Endodermal cell (in vitro differentiated cells): ENCODE measurements at regions not wholly inside any gene's neighbourhood (a gene's known extent, or its start where the extent isn't known, plus 50 kb on each side); places are given as distances from the start of the nearest gene placed in this dataset.

Source experiments
- DNase-seq: peaks from one replicate; pipeline ENCODE4 v3.0.0-alpha.2; 2017
- H3K27ac ChIP-seq: 2 replicates; pipeline ENCODE4 v1.5.1; 2013; ENCODE audit warnings: mild to moderate bottlenecking, low read depth, low read length, moderate library complexity
- H3K27me3 ChIP-seq: 2 replicates; pipeline ENCODE4 v1.6.1; 2013; ENCODE audit warnings: mild to moderate bottlenecking, low read length, moderate library complexity; ENCODE audit not compliant: insufficient read depth, control insufficient read depth, poor library complexity, severe bottlenecking
- H3K36me3 ChIP-seq: 2 replicates; pipeline ENCODE4 v1.7.0; 2013; ENCODE audit warnings: mild to moderate bottlenecking, low read length, moderate library complexity; ENCODE audit not compliant: control insufficient read depth, insufficient read depth
- H3K4me1 ChIP-seq: one replicate; pipeline ENCODE4 v1.7.0; 2013; ENCODE audit warnings: low read length; ENCODE audit not compliant: control insufficient read depth, insufficient read depth
- H3K4me3 ChIP-seq: 2 replicates; pipeline ENCODE4 v1.5.1; 2013; ENCODE audit warnings: mild to moderate bottlenecking, low read length, moderate library complexity
- H3K9ac ChIP-seq: 2 replicates; pipeline ENCODE4 v1.6.1; 2013; ENCODE audit warnings: mild to moderate bottlenecking, low read length, moderate library complexity; ENCODE audit not compliant: poor library complexity, severe bottlenecking; ENCODE audit errors: extremely low read depth
- H3K9me3 ChIP-seq: 2 replicates; pipeline ENCODE4 v1.6.1; 2013; ENCODE audit warnings: mild to moderate bottlenecking, low read length, moderate library complexity; ENCODE audit not compliant: control insufficient read depth
- H3K27ac Mint-ChIP-seq: 2 replicates; pipeline ENCODE4 v1.8.0; 2020; ENCODE audit warnings: mixed read lengths
- H3K27me3 Mint-ChIP-seq: 2 replicates; pipeline ENCODE4 v1.8.0; 2021; ENCODE audit warnings: mild to moderate bottlenecking, mixed read lengths; ENCODE audit not compliant: insufficient read depth
- H3K36me3 Mint-ChIP-seq: 2 replicates; pipeline ENCODE4 v1.8.0; 2020; ENCODE audit warnings: low read depth, mixed read lengths
- H3K4me1 Mint-ChIP-seq: 2 replicates; pipeline ENCODE4 v1.8.0; 2020; ENCODE audit warnings: mixed read lengths
- H3K4me3 Mint-ChIP-seq: 2 replicates; pipeline ENCODE4 v1.8.0; 2020; ENCODE audit warnings: mild to moderate bottlenecking, moderate library complexity, mixed read lengths
- H3K9me3 Mint-ChIP-seq: 2 replicates; pipeline ENCODE4 v1.8.0; 2020; ENCODE audit warnings: mild to moderate bottlenecking, mixed read lengths
- WGBS, 2 experiments: methylation state at CpG; one replicate each; pipeline versions ENCODE4 v1.1.5 to v1.1.7; 2013; ENCODE audit warnings: missing lambda C conversion rate in 2 of 2, mixed read lengths in 1 of 2; ENCODE audit not compliant: insufficient coverage in 1 of 2, insufficient read length in 1 of 2; 5-methylcytosine and 5-hydroxymethylcytosine counted together
- TF ChIP-seq, protein P1 (sequence below): fragments of 200-600 bp; sonication (generic); conservative IDR thresholded peaks from 2 replicates; pipeline ENCODE4 v1.5.0; 2021; ENCODE audit warnings: antibody characterized with exemption, mild to moderate bottlenecking

DNA sequence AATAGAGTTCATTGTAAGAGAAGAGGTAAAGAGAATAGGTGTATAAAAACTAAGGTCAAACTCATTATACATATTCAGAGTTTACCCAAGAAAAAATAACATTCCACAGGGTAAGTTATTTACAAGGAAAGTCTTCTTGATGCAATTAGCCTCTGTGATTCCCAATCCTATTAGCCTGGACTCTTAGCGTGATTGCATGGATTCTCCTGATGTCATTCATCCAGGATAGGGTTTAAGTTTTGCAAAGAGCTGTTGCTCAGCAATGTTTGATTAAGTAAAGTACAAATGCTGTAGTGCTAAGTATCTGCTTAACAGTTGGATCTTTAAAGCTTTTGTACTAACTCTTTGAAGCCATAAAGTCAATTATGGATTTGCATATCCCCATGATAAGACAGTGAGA lies 767.8 kb upstream of the LUZP2 start:
- no peaks in the 10 kb centered on the region for H3K36me3 ChIP-seq
- H3K27me3 ChIP-seq, result no peaks in the 10 kb centered on the region
- no peaks in the 10 kb centered on the region for H3K9me3 ChIP-seq
- DNase-seq, result no peak
- 87 to 88% methylated on average over 1 of the region's 1 CpG for WGBS, 2 experiments
- Mint-ChIP-seq H3K27ac (no peak overlapping the region), H3K36me3 (peaks cover 3% of the 10 kb centered on the region), H3K4me1 (peaks cover 10% of the 10 kb centered on the region), H3K4me3 (no peak overlapping the region), H3K27me3 (no peaks in the 10 kb centered on the region), H3K9me3 (peaks cover 7% of the 10 kb centered on the region)
- H3K4me1 ChIP-seq, result no peaks in the 10 kb centered on the region
- H3K27ac ChIP-seq, result no peak overlapping the region
- no peak overlapping the region for H3K9ac ChIP-seq
- H3K4me3 ChIP-seq, result no peak overlapping the region
- TF ChIP-seq, protein P1, sequence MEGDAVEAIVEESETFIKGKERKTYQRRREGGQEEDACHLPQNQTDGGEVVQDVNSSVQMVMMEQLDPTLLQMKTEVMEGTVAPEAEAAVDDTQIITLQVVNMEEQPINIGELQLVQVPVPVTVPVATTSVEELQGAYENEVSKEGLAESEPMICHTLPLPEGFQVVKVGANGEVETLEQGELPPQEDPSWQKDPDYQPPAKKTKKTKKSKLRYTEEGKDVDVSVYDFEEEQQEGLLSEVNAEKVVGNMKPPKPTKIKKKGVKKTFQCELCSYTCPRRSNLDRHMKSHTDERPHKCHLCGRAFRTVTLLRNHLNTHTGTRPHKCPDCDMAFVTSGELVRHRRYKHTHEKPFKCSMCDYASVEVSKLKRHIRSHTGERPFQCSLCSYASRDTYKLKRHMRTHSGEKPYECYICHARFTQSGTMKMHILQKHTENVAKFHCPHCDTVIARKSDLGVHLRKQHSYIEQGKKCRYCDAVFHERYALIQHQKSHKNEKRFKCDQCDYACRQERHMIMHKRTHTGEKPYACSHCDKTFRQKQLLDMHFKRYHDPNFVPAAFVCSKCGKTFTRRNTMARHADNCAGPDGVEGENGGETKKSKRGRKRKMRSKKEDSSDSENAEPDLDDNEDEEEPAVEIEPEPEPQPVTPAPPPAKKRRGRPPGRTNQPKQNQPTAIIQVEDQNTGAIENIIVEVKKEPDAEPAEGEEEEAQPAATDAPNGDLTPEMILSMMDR, result no peak

DNA sequence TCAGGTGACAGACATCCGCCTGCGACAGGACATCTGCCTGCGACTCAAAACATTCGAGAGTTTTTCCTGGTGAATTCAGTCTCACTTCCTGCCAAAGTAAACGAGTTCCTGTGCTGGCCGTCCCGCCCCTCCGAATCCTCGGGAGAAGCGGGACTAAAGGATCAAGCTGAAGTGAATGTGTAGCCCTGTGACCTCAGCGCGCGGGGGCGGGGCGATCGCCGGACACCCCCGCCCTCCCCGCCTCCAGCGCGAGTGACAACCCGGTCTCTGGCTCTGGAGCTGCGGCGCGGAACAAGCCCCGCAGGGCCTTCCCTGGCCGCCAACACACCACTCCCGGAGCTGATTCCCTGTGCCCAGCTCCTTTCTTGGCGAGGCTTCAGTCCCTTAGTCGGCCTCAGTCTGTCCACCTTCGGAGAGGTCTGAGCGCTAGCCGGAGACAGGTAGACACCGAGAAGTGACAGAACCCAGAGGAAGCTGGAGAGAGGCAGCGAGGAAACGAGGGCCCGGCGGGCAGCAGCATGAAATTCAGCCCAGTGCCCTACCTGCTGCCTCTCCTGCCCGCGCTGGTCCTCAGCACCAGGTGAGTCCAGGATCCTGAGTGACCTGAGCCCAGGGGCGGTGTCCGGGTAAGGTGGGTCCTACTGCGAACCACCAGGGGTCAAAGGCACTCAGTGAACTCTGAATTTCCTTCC lies 766.4 kb upstream of the LUZP2 start:
- peaks cover 3% of the 10 kb centered on the region for H3K36me3 Mint-ChIP-seq
- Histone ChIP-seq H3K9me3 (no peaks in the 10 kb centered on the region), H3K27ac (no peak overlapping the region), H3K27me3 (no peaks in the 10 kb centered on the region), H3K9ac (no peak overlapping the region), H3K36me3 (no peaks in the 10 kb centered on the region), H3K4me3 (no peak overlapping the region), H3K4me1 (no peaks in the 10 kb centered on the region)
- H3K27me3 Mint-ChIP-seq, result no peaks in the 10 kb centered on the region
- H3K4me3 Mint-ChIP-seq, result no peak overlapping the region
- TF ChIP-seq, protein P1, result no peak
- H3K4me1 Mint-ChIP-seq, result peaks cover 10% of the 10 kb centered on the region
- 97% methylated on average over 24 to 43 of the region's 43 CpGs for WGBS, 2 experiments
- DNase-seq, result no peak
- H3K9me3 Mint-ChIP-seq, result peaks cover 7% of the 10 kb centered on the region
- no peak overlapping the region for H3K27ac Mint-ChIP-seq

DNA sequence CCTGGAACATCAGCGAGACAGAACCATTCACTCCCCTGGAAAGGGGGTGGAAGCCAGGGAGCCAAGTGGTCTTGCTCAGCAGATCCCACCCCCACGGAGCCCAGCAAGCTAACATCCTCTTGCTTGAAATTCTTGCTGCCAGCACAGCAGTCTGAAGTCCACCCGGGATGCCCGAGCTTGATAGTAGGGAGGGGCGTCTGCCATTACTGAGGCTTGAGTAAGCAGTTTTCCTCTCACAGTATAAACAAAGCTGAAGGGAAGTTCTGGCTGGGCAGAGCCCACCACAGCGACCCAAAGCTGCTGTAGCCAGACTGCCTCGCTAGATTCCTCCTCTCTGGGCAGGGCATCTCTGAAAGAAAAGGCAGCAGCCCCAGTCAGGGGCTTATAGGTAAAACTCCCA lies 764.8 kb upstream of the LUZP2 start:
- H3K4me3 ChIP-seq, result no peak overlapping the region
- no peak overlapping the region for H3K9ac ChIP-seq
- H3K27ac ChIP-seq, result no peak overlapping the region
- WGBS, 2 experiments, result 81 to 89% methylated on average over 3 to 7 of the region's 7 CpGs
- H3K9me3 ChIP-seq, result no peaks in the 10 kb centered on the region
- Mint-ChIP-seq H3K27ac (peak overlapping the region; percentile 36), H3K4me3 (no peak overlapping the region), H3K27me3 (no peaks in the 10 kb centered on the region), H3K9me3 (peaks cover 7% of the 10 kb centered on the region), H3K36me3 (peaks cover 3% of the 10 kb centered on the region), H3K4me1 (peaks cover 10% of the 10 kb centered on the region)
- no peaks in the 10 kb centered on the region for H3K27me3 ChIP-seq
- TF ChIP-seq, protein P1, result no peak
- H3K36me3 ChIP-seq, result no peaks in the 10 kb centered on the region
- no peaks in the 10 kb centered on the region for H3K4me1 ChIP-seq
- no peak for DNase-seq
